Right cardiac atrium (tissue), 5 donors: ENCODE measurements at regions not wholly inside any gene's neighbourhood (a gene's known extent, or its start where the extent isn't known, plus 50 kb on each side); places are given as distances from the start of the nearest gene placed in this dataset.

Experiments
- ATAC-seq, 2 donors: fragments of 200-7000 bp; cut with Tn5 transposase; one replicate each; pipeline versions ENCODE4 v1.8.0 to v1.9.1; 2020; ENCODE audit warnings: moderate library complexity in 2 of 2, mild to moderate bottlenecking in 1 of 2
- DNase-seq, 3 donors: peaks; one replicate each; pipeline ENCODE4 v3.0.0-alpha.2; 2020
- H3K27ac ChIP-seq: one replicate; pipeline ENCODE4 v1.5.1; 2013; ENCODE audit warnings: mild to moderate bottlenecking, low read length, control low read depth, moderate library complexity
- H3K27me3 ChIP-seq: one replicate; pipeline ENCODE4 v1.6.1; 2013; ENCODE audit not compliant: control insufficient read depth, insufficient read depth
- H3K4me1 ChIP-seq: one replicate; pipeline ENCODE4 v1.6.1; 2013; ENCODE audit warnings: low read length; ENCODE audit not compliant: control insufficient read depth, insufficient read depth
- H3K4me3 ChIP-seq: one replicate; pipeline ENCODE4 v1.5.1; 2013; ENCODE audit warnings: low read length, control low read depth
- H3K9me3 ChIP-seq: one replicate; pipeline ENCODE4 v1.6.1; 2013; ENCODE audit warnings: low read length; ENCODE audit not compliant: control insufficient read depth
- WGBS: extraction: QIAGEN DNeasy Blood & Tissue Kit; methylation state at CpG from one replicate; pipeline ENCODE4 v1.1.7; 2013; 5-methylcytosine and 5-hydroxymethylcytosine counted together
- intact Hi-C, 4 donors: fragments of 100-400 bp; cut with DNase I; formaldehyde crosslinking; loops; one replicate each; pipeline versions ENCODE4 v1.11.0 to v1.14.0; 2022 to 2023
- donor health status: healthy with polysubstance abuse.
- donor health status: DM: no; HTN: yes; CAD: no.
- donor health status: DM: no; HTN: no; CAD: no.
- donor health status: DM: no; HTN: yes; CAD: no; lungs with severe emphysema.
- donor health status: DM: yes; HTN: yes; CAD: no.

- no peak for DNase-seq
- no peak overlapping the region for H3K27ac ChIP-seq
- intact Hi-C loops, result no loop called here
- 92% methylated on average over 1 of the region's 1 CpG for WGBS
- no peak overlapping the region for H3K4me3 ChIP-seq
- H3K4me1 ChIP-seq, result no peaks in the 10 kb centered on the region
- no peaks in the 10 kb centered on the region for H3K27me3 ChIP-seq
- no peak for ATAC-seq
- no peaks in the 10 kb centered on the region for H3K9me3 ChIP-seq
Observed at GRCh38 chr7:106382929-106383328, 98.1 kb upstream of the NAMPT start.

- intact Hi-C loops, result no loop called here
- WGBS, result 77% methylated on average over 1 of the region's 1 CpG
- DNase-seq, result no peak
Observed at GRCh38 chr7:106382129-106382528, 97.3 kb upstream of the NAMPT start.

GRCh38 chr7:106381252-106381651 is 96.5 kb upstream of the NAMPT start:
- intact Hi-C loops, result no loop called here
- WGBS, result 59% methylated on average over 2 of the region's 2 CpGs
- no peak for ATAC-seq

More at GRCh38 chr7:106382129-106382528, 97.3 kb upstream of the NAMPT start:
- ATAC-seq, result no peak
- H3K4me3 ChIP-seq, result no peak overlapping the region
- H3K9me3 ChIP-seq, result no peaks in the 10 kb centered on the region
- H3K4me1 ChIP-seq, result no peaks in the 10 kb centered on the region
- H3K27ac ChIP-seq, result no peak overlapping the region
- H3K27me3 ChIP-seq, result no peaks in the 10 kb centered on the region

GRCh38 chr7:106377847-106378361 is 93.1 kb upstream of the NAMPT start:
- intact Hi-C loops, result no loop called here

More at GRCh38 chr7:106381252-106381651, 96.5 kb upstream of the NAMPT start:
- Histone ChIP-seq H3K27ac (no peak overlapping the region), H3K4me3 (no peak overlapping the region), H3K4me1 (no peaks in the 10 kb centered on the region), H3K27me3 (no peaks in the 10 kb centered on the region), H3K9me3 (no peaks in the 10 kb centered on the region)
- DNase-seq, result no peak

GRCh38 chr7:106376026-106376799 is 91.4 kb upstream of the NAMPT start:
- Histone ChIP-seq H3K27me3 (no peaks in the 10 kb centered on the region), H3K27ac (no peak overlapping the region), H3K4me1 (no peaks in the 10 kb centered on the region), H3K4me3 (no peak overlapping the region), H3K9me3 (no peaks in the 10 kb centered on the region)
- DNase-seq, result no peak
- ATAC-seq, result no peak
- intact Hi-C loops, result no loop called here
- whole genome bisulfite sequencing, result 63% methylated on average over 3 of the region's 3 CpGs

More at GRCh38 chr7:106377847-106378361, 93.1 kb upstream of the NAMPT start:
- Histone ChIP-seq H3K9me3 (no peaks in the 10 kb centered on the region), H3K4me1 (no peaks in the 10 kb centered on the region), H3K27ac (no peak overlapping the region), H3K4me3 (no peak overlapping the region), H3K27me3 (no peaks in the 10 kb centered on the region)
- WGBS, result 97% methylated on average over 3 of the region's 3 CpGs
- DNase-seq, result no peak
- ATAC-seq, result no peak

GRCh38 chr7:106375499-106375898 is 90.7 kb upstream of the NAMPT start:
- H3K4me3 ChIP-seq, result no peak overlapping the region
- H3K4me1 ChIP-seq, result no peaks in the 10 kb centered on the region
- DNase-seq, result peak in 1 of 3 donors; percentile 49
- intact Hi-C loops, result no loop called here
- 92% methylated on average over 2 of the region's 2 CpGs for WGBS
- no peaks in the 10 kb centered on the region for H3K9me3 ChIP-seq
- H3K27ac ChIP-seq, result no peak overlapping the region
- ATAC-seq, result peak in 1 of 2 donors; percentile 71
- no peaks in the 10 kb centered on the region for H3K27me3 ChIP-seq

- intact Hi-C loops, result no loop called here
Observed at GRCh38 chr7:106374437-106374836, 89.7 kb upstream of the NAMPT start.

GRCh38 chr7:106372595-106373318 is 88.0 kb upstream of the NAMPT start:
- 24% methylated on average over 3 of the region's 3 CpGs for WGBS
- intact Hi-C loops, result no loop called here
- no peak for ATAC-seq

More at GRCh38 chr7:106374437-106374836, 89.7 kb upstream of the NAMPT start:
- H3K4me3 ChIP-seq, result no peak overlapping the region
- ATAC-seq, result no peak
- H3K9me3 ChIP-seq, result no peaks in the 10 kb centered on the region
- WGBS, result 94% methylated on average over 1 of the region's 1 CpG
- no peaks in the 10 kb centered on the region for H3K4me1 ChIP-seq
- no peak for DNase-seq
- H3K27ac ChIP-seq, result no peak overlapping the region
- H3K27me3 ChIP-seq, result no peaks in the 10 kb centered on the region

GRCh38 chr7:106372126-106372525 is 87.3 kb upstream of the NAMPT start:
- Histone ChIP-seq H3K4me3 (no peak overlapping the region), H3K4me1 (no peaks in the 10 kb centered on the region), H3K27me3 (no peaks in the 10 kb centered on the region), H3K9me3 (no peaks in the 10 kb centered on the region), H3K27ac (no peak overlapping the region)
- ATAC-seq (no peak), DNase-seq (no peak)
- WGBS, result 81% methylated on average over 2 of the region's 2 CpGs
- intact Hi-C loops, result no loop called here

More at GRCh38 chr7:106372595-106373318, 88.0 kb upstream of the NAMPT start:
- Histone ChIP-seq H3K27ac (no peak overlapping the region), H3K27me3 (no peaks in the 10 kb centered on the region), H3K4me3 (no peak overlapping the region), H3K4me1 (no peaks in the 10 kb centered on the region), H3K9me3 (no peaks in the 10 kb centered on the region)
- no peak for DNase-seq

- WGBS, result 80% methylated on average over 4 of the region's 4 CpGs
- DNase-seq, result peak in 2 of 3 donors; percentile 35 to 58
Observed at GRCh38 chr7:106371629-106372028, 86.8 kb upstream of the NAMPT start.

GRCh38 chr7:106370542-106370941 is 85.8 kb upstream of the NAMPT start:
- DNase-seq (no peak), ATAC-seq (no peak)
- intact Hi-C loops, result no loop called here
- Histone ChIP-seq H3K27ac (no peak overlapping the region), H3K27me3 (no peaks in the 10 kb centered on the region), H3K4me3 (no peak overlapping the region), H3K4me1 (no peaks in the 10 kb centered on the region), H3K9me3 (no peaks in the 10 kb centered on the region)
- 90% methylated on average over 10 of the region's 10 CpGs for WGBS

More at GRCh38 chr7:106371629-106372028, 86.8 kb upstream of the NAMPT start:
- intact Hi-C loops, result no loop called here
- Histone ChIP-seq H3K27me3 (no peaks in the 10 kb centered on the region), H3K4me1 (no peaks in the 10 kb centered on the region), H3K27ac (no peak overlapping the region), H3K9me3 (no peaks in the 10 kb centered on the region), H3K4me3 (no peak overlapping the region)
- peak; percentile 50 to 59 for ATAC-seq
